ENCODE measurements at regions not wholly inside any gene's neighbourhood (a gene's known extent, or its start where the extent isn't known, plus 50 kb on each side); places are given as distances from the start of the nearest gene placed in this dataset.

DNA sequence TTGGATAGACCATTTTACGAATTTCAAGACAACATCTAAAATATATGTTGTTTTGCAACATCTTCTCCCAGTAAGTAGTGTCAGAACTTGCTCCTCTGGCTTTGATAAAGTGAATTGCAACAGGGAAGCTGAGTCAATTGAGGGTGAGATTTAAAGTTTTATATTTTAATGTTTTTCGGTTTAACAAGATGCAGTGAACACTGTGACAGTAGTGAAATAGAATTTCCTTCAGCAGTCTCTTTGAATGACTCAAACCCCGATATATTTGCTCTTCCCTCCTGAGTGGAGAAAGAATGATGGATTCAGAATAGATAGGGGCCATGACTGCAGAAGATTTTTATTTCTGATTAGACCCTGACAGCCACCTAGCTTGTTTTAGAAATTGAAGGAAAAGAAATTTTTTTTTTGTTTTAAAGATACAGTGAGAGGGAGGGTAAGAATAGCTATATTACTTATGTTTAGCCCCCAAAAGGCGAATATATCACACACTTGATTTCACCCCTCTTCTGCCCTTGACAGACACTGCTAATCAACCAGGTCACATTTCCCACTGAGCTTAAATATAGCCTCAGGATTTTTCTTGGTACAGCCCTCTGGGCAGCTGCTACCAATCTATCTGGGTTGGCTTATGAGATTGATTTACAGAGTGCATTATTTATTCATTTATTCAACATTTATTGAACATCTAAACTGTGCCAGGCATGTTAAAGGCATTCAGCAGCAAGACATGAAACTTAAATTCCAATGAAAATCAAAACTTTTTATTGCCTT, 183.3 kb upstream of the ADAMTS9 start:
- Histone ChIP-seq H3K27me3 (no peaks in the 10 kb centered on the region), H3K27ac (no peak overlapping the region), H3K36me3 (no peaks in the 10 kb centered on the region), H3K9me3 (no peaks in the 10 kb centered on the region), H3K4me3 (ENCODE audit: low read depth in 1 of 2, low read length in 1 of 2) (no peak overlapping the region), H3K4me1 (ENCODE audit: control insufficient read depth in 1 of 2, insufficient read depth in 1 of 2, low read depth in 1 of 2, low read length in 1 of 2) (no peaks in the 10 kb centered on the region)
- TF ChIP-seq, protein P1, sequence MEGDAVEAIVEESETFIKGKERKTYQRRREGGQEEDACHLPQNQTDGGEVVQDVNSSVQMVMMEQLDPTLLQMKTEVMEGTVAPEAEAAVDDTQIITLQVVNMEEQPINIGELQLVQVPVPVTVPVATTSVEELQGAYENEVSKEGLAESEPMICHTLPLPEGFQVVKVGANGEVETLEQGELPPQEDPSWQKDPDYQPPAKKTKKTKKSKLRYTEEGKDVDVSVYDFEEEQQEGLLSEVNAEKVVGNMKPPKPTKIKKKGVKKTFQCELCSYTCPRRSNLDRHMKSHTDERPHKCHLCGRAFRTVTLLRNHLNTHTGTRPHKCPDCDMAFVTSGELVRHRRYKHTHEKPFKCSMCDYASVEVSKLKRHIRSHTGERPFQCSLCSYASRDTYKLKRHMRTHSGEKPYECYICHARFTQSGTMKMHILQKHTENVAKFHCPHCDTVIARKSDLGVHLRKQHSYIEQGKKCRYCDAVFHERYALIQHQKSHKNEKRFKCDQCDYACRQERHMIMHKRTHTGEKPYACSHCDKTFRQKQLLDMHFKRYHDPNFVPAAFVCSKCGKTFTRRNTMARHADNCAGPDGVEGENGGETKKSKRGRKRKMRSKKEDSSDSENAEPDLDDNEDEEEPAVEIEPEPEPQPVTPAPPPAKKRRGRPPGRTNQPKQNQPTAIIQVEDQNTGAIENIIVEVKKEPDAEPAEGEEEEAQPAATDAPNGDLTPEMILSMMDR (IDR thresholded peaks at IDR 0.05), result no peak

DNA sequence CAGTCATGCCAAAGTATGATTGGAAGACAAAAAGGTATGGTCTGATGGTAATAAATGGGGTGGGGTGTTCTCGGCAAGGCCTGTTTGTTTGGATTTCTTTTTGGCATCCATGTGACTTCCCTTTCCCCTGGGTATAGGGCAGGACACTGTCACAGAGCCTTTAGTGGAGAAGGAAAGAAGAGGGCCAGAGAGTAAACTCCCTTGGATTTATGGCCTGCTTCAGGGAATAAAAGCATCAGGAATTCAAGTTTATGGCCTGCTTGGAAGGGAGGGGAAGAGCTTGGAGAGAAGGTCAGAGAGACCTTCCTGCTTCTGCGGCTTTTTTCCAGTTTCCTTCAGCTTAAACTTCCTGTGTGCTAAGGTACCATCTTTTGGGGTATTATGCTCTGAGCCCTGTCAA, 179.4 kb upstream of the ADAMTS9 start:
- Histone ChIP-seq H3K27ac (no peak overlapping the region), H3K27me3 (no peaks in the 10 kb centered on the region), H3K36me3 (no peaks in the 10 kb centered on the region), H3K4me3 (ENCODE audit: low read depth in 1 of 2, low read length in 1 of 2) (no peak overlapping the region), H3K9me3 (no peaks in the 10 kb centered on the region), H3K4me1 (ENCODE audit: control insufficient read depth in 1 of 2, insufficient read depth in 1 of 2, low read depth in 1 of 2, low read length in 1 of 2) (no peaks in the 10 kb centered on the region)
- TF ChIP-seq, protein P1 (IDR thresholded peaks at IDR 0.05), result no peak

DNA sequence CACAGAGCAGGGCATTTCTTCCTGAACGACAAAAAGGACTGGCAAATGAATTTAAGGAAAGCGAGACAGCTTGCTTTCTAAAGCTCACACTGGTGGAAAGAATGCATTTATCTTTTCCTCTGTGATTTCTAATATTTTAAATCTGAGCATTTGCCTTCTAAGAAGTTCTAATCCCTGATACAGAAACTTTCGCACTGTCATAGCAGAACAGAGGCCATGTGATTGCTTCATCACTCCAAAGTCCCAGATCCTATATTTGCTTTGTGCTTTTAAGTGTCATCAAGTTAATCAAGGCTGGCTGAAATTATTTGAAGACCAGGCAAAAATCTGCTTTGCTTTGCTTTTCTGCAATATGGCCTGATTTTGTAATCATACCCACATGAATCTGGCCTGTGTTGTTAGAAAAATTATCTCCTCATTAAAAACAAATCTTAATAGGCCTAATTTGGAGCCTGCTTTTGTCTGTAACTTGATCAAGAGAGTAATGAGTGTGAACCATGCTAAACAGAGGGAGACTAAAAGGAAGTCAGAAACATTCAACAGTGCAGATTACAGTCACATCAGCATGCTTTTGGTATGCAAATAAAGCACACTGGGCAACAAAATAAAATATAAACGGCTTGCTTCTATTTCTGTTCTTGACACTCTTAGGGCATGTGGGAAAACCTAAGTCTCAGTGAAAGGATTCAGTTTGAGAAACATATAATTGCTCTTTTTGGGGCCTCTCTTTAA, 178.2 kb upstream of the ADAMTS9 start:
- TF ChIP-seq, protein P1 (IDR thresholded peaks at IDR 0.05), result no peak
- no peaks in the 10 kb centered on the region for H3K36me3 ChIP-seq
- H3K27ac ChIP-seq, result no peak overlapping the region

DNA sequence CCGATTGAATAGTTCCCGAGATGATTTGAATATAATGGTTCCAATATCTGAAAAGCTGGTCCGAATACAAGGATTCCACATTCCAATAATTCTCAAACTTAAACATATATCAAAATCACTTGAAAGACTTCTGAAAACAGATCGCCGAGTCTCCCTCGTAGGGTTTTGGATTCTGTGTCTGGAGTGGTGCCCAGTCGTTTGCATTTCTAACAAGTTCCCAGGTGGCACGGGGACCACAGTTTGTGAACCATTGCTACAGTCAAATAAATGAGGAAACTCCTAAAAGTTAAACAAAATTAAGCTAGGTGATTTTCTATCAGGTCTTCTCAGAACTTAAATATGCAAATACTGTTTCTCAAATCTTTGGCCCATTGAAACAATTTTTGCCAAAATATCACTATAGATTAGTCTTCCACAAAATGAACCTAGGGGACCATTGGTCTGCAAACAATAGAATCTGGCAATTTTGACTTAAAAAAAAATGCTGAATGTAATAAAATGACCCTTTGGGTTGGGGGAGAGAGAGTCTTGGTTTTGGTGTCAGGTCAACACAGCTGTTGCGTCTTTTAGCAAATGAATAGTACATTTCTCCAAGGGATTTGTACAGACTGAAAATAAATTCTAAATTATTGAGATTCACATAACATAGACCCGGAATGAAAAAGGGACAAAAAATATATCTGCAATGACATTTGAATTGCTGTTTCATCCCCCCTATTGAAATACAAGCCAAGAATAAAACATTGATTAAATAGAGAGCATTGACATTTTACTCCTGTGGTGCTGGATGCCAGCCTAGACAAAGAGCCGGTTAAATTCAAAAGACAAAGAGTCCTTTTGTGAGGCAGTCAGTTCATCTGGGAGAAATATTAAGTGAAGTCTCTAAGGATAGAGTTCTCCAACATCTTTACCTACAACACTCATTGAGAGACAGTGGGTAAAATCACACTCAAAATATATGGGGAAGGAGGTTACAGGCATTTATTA, 175.7 kb upstream of the ADAMTS9 start:
- Histone ChIP-seq H3K36me3 (no peaks in the 10 kb centered on the region), H3K27me3 (no peaks in the 10 kb centered on the region), H3K27ac (no peak overlapping the region), H3K4me1 (ENCODE audit: control insufficient read depth in 1 of 2, insufficient read depth in 1 of 2, low read depth in 1 of 2, low read length in 1 of 2) (no peaks in the 10 kb centered on the region), H3K9me3 (no peaks in the 10 kb centered on the region), H3K4me3 (ENCODE audit: low read depth in 1 of 2, low read length in 1 of 2) (no peak overlapping the region)
- TF ChIP-seq, protein P1 (IDR thresholded peaks at IDR 0.05), result no peak

More for the DNA sequence above, 178.2 kb upstream of the ADAMTS9 start:
- Histone ChIP-seq H3K27me3 (no peaks in the 10 kb centered on the region), H3K4me1 (ENCODE audit: control insufficient read depth in 1 of 2, insufficient read depth in 1 of 2, low read depth in 1 of 2, low read length in 1 of 2) (no peaks in the 10 kb centered on the region), H3K4me3 (ENCODE audit: low read depth in 1 of 2, low read length in 1 of 2) (no peak overlapping the region), H3K9me3 (no peaks in the 10 kb centered on the region)

DNA sequence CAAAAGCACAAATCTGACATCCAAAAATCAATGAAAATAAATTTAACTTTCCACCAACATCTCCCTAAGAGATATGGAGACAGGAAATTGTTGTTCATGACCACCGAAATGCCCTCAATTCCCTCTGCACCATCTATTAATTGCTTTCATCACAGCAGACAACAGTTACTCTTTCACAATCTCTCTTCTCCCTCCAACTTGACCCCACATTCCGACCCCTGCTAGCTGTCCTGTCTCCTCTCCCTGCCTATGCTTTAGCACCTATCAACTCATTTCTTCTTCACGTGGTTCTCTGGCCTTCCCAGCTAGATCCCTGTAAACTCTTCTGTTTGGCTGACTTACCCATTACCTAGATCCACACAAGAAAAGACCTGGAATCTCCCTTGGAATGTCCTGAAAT, 173.9 kb upstream of the ADAMTS9 start:
- Histone ChIP-seq H3K4me3 (ENCODE audit: low read depth in 1 of 2, low read length in 1 of 2) (no peak overlapping the region), H3K9me3 (no peaks in the 10 kb centered on the region), H3K4me1 (ENCODE audit: control insufficient read depth in 1 of 2, insufficient read depth in 1 of 2, low read depth in 1 of 2, low read length in 1 of 2) (no peaks in the 10 kb centered on the region), H3K27ac (no peak overlapping the region), H3K36me3 (no peaks in the 10 kb centered on the region), H3K27me3 (no peaks in the 10 kb centered on the region)
- TF ChIP-seq, protein P1 (IDR thresholded peaks at IDR 0.05), result no peak

Measured in neutrophil (primary cell).